Lung (tissue), 11 donors: ENCODE measurements at regions not wholly inside any gene's neighbourhood (a gene's known extent, or its start where the extent isn't known, plus 50 kb on each side); places are given as distances from the start of the nearest gene placed in this dataset.
"Not testable (repeated sequence)": the region's sequence is repeated elsewhere in the genome, so short reads cannot be mapped to it uniquely, and the experiment has no call there.

ENCODE experiments used
- ATAC-seq: fragments of 200-7000 bp; cut with Tn5 transposase; one replicate; pipeline ENCODE4 v1.9.1; 2020; ENCODE audit warnings: moderate number of reproducible peaks; ENCODE audit not compliant: insufficient read depth, low FRiP score
- DNase-seq, 3 donors: peaks; one replicate each; pipeline ENCODE4 v3.0.0-alpha.2; 2013 to 2017
- H3K27ac ChIP-seq, 2 donors: one replicate each; pipeline ENCODE4 v1.5.1; 2013; ENCODE audit warnings: mild to moderate bottlenecking in 2 of 2, moderate library complexity in 2 of 2, control low read depth in 1 of 2, inconsistent platforms in 1 of 2, low read depth in 1 of 2, low read length in 1 of 2
- H3K27me3 ChIP-seq, 3 donors: one replicate each; pipeline ENCODE4 v1.5.1; 2013; ENCODE audit warnings: low read length in 2 of 3; ENCODE audit not compliant: control insufficient read depth in 3 of 3, insufficient read depth in 3 of 3
- H3K36me3 ChIP-seq, 4 donors: one replicate each; pipeline ENCODE4 v1.5.1; 2013; ENCODE audit warnings: low read length in 4 of 4, mild to moderate bottlenecking in 1 of 4, moderate library complexity in 1 of 4; ENCODE audit not compliant: control insufficient read depth in 4 of 4, insufficient read depth in 4 of 4
- H3K4me1 ChIP-seq, 5 donors: one replicate each; pipeline ENCODE4 v1.5.1; 2013; ENCODE audit warnings: low read length in 5 of 5, mild to moderate bottlenecking in 2 of 5, moderate library complexity in 1 of 5; ENCODE audit not compliant: control insufficient read depth in 5 of 5, insufficient read depth in 5 of 5
- H3K4me3 ChIP-seq: one replicate; pipeline ENCODE4 v1.5.1; 2013; ENCODE audit warnings: mild to moderate bottlenecking, control low read depth, moderate library complexity
- H3K9ac ChIP-seq, 2 donors: one replicate each; pipeline ENCODE4 v1.5.1; 2013; ENCODE audit warnings: low read length in 2 of 2, control low read depth in 1 of 2; ENCODE audit not compliant: insufficient read depth in 1 of 2
- H3K9me3 ChIP-seq, 4 donors: one replicate each; pipeline ENCODE4 v1.5.1; 2013; ENCODE audit warnings: low read length in 3 of 4, mild to moderate bottlenecking in 1 of 4, moderate library complexity in 1 of 4; ENCODE audit not compliant: control insufficient read depth in 4 of 4, insufficient read depth in 3 of 4
- CTCF ChIP-seq: IDR thresholded peaks from 2 replicates; pipeline ENCODE4 v1.5.1; 2012; ENCODE audit warnings: mild to moderate bottlenecking; ENCODE audit errors: control extremely low read depth, extremely low read depth
- WGBS, 2 donors: extraction: QIAGEN DNeasy Blood & Tissue Kit; methylation state at CpG; one replicate each; pipeline ENCODE4 v1.1.7; 2013; 5-methylcytosine and 5-hydroxymethylcytosine counted together
- donor health status: control.
- donor health status: control.
- donor health status: Bipolar disorder and iron deficiency.
- donor health status: healthy.
- donor health status: DM: yes; HTN: yes; CAD: no.

GRCh38 chr12:61574339-61574738, 685.9 kb upstream of the USP15 start:
- H3K4me3 ChIP-seq: no peak overlapping the region
- no peak overlapping the region for H3K9ac ChIP-seq
- DNase-seq (no peak), ATAC-seq (no peak)
- H3K36me3 ChIP-seq: no peaks in the 10 kb centered on the region
- H3K27me3 ChIP-seq: no peaks in the 10 kb centered on the region
- 64 to 79% methylated on average over 3 of the region's 3 CpGs for WGBS, 2 donors
- no peak for TF ChIP-seq CTCF
- no peaks in the 10 kb centered on the region for H3K9me3 ChIP-seq
- no peak overlapping the region for H3K27ac ChIP-seq
- H3K4me1 ChIP-seq: peaks cover 0 to 4% (median 0%) of the 10 kb centered on the region in 5 donors

- H3K9ac ChIP-seq: no peak overlapping the region
- no peaks in the 10 kb centered on the region for H3K27me3 ChIP-seq
Measured at GRCh38 chr12:61584943-61585342, 675.3 kb upstream of the USP15 start.

GRCh38 chr12:61590864-61591263, 669.3 kb upstream of the USP15 start:
- not testable (repeated sequence) for H3K27me3 ChIP-seq, H3K4me1 ChIP-seq, H3K36me3 ChIP-seq, H3K27ac ChIP-seq, H3K9ac ChIP-seq, ATAC-seq, H3K4me3 ChIP-seq, DNase-seq
- peaks cover 0 to 17% (median 2%) of the 10 kb centered on the region in 4 donors for H3K9me3 ChIP-seq

More at GRCh38 chr12:61584943-61585342, 675.3 kb upstream of the USP15 start:
- no peak for ATAC-seq
- Histone ChIP-seq H3K27ac (no peak overlapping the region), H3K4me1 (no peaks in the 10 kb centered on the region), H3K9me3 (peaks cover 0 to 10% (median 0%) of the 10 kb centered on the region in 4 donors), H3K4me3 (no peak overlapping the region), H3K36me3 (no peaks in the 10 kb centered on the region)
- TF ChIP-seq CTCF: no peak
- DNase-seq: no peak
- WGBS, 2 donors: 88 to 96% methylated on average over 1 of the region's 1 CpG

- H3K27ac ChIP-seq: no peak overlapping the region
- H3K9ac ChIP-seq: no peak overlapping the region
- TF ChIP-seq CTCF: no peak
- no peaks in the 10 kb centered on the region for H3K27me3 ChIP-seq
- DNase-seq: no peak
- no peaks in the 10 kb centered on the region for H3K9me3 ChIP-seq
- H3K36me3 ChIP-seq: no peaks in the 10 kb centered on the region
- no peak for ATAC-seq
- H3K4me1 ChIP-seq: no peaks in the 10 kb centered on the region
- H3K4me3 ChIP-seq: no peak overlapping the region
Measured at GRCh38 chr12:61610143-61610542, 650.1 kb upstream of the USP15 start.
